B cell (primary cell): ENCODE measurements at regions not wholly inside any gene's neighbourhood (a gene's known extent, or its start where the extent isn't known, plus 50 kb on each side); places are given as distances from the start of the nearest gene placed in this dataset.

Experiments used
- ATAC-seq: fragments of 200-7000 bp; cut with Tn5 transposase; one replicate; pipeline ENCODE4 v1.10.0; 2021; ENCODE audit warnings: low read depth, mild to moderate bottlenecking, moderate number of reproducible peaks, moderate library complexity
- CTCF ChIA-PET: fragments of 350-600 bp; sonication (Branson Sonifier 250); formaldehyde crosslinking; loops from one replicate; lab custom pipeline; 2021; ENCODE audit warnings: antibody characterized with exemption, inconsistent platforms; lab: Charles Lee
- POLR2A ChIA-PET: fragments of 350-600 bp; sonication (Branson Sonifier 250); formaldehyde crosslinking; loops from one replicate; lab custom pipeline; 2021; ENCODE audit warnings: antibody characterized with exemption; lab: Charles Lee
- DNase-seq: peaks from one replicate; pipeline ENCODE4 v3.0.0; 2013
- H2AFZ ChIP-seq: 2 replicates; pipeline ENCODE4 v1.6.1; 2012; ENCODE audit warnings: mild to moderate bottlenecking, low read depth, low read length; ENCODE audit not compliant: insufficient read depth, poor library complexity, severe bottlenecking
- H3K27ac ChIP-seq, 2 donors: 1 replicate in 1 of 2; 2 replicates in 1 of 2; pipeline ENCODE4 v1.5.1; 2012 to 2013; ENCODE audit warnings: low read length in 2 of 2, mild to moderate bottlenecking in 2 of 2, moderate library complexity in 1 of 2
- H3K27me3 ChIP-seq, 4 experiments: fragments of 200-600 bp in 1 of 4; sonication (generic) in 1 of 4; replicated peaks in 1 of 4; 1 replicate in 2 of 4; 2 replicates in 2 of 4; pipeline versions ENCODE4 v1.6.1 to v1.7.0; 2013 to 2016; ENCODE audit warnings: low read length in 3 of 4, mild to moderate bottlenecking in 2 of 4, mixed read lengths in 1 of 4, moderate library complexity in 1 of 4; ENCODE audit not compliant: insufficient read depth in 4 of 4, control insufficient read depth in 3 of 4; ENCODE audit errors: control extremely low read depth in 1 of 4
- H3K36me3 ChIP-seq, 2 experiments: replicated peaks in 1 of 2; 1 replicate in 1 of 2; 2 replicates in 1 of 2; pipeline versions ENCODE4 v1.6.1 to v1.7.1; 2013; ENCODE audit warnings: low read length in 1 of 2; ENCODE audit not compliant: insufficient read depth in 2 of 2, control insufficient read depth in 1 of 2; ENCODE audit errors: control extremely low read depth in 1 of 2, extremely low read depth in 1 of 2
- H3K4me1 ChIP-seq, 2 donors: fragments of 200-600 bp in 1 of 2; sonication (generic) in 1 of 2; 1 replicate in 1 of 2; 2 replicates in 1 of 2; pipeline versions ENCODE4 v1.5.1 to v1.6.1; 2013 to 2017; ENCODE audit warnings: low read length in 2 of 2; ENCODE audit not compliant: control insufficient read depth in 2 of 2, insufficient read depth in 2 of 2
- H3K4me2 ChIP-seq: replicated peaks from 2 replicates; pipeline ENCODE3; 2012; ENCODE audit warnings: mild to moderate bottlenecking, low read depth, low read length; ENCODE audit not compliant: poor library complexity, severe bottlenecking
- H3K4me3 ChIP-seq, 5 experiments: fragments of 200-600 bp in 1 of 5; sonication (generic) in 1 of 5; 1 replicate in 3 of 5; 2 replicates in 2 of 5; pipeline versions ENCODE4 v1.5.1 to v1.7.0; 2011 to 2016; ENCODE audit warnings: low read length in 4 of 5, mild to moderate bottlenecking in 4 of 5, low read depth in 2 of 5, control low read depth in 1 of 5, moderate library complexity in 1 of 5; ENCODE audit not compliant: insufficient read depth in 1 of 5; ENCODE audit errors: control extremely low read depth in 1 of 5, extremely low read depth in 1 of 5
- H3K79me2 ChIP-seq: fragments of 200-600 bp; sonication (generic); one replicate; pipeline ENCODE4 v1.6.0; 2016; ENCODE audit warnings: low read length; ENCODE audit not compliant: control insufficient read depth, insufficient read depth
- H3K9ac ChIP-seq: fragments of 200-600 bp; sonication (generic); 2 replicates; pipeline ENCODE4 v1.6.1; 2017; ENCODE audit warnings: mild to moderate bottlenecking, low read length, moderate library complexity
- H3K9me3 ChIP-seq, 3 donors: one replicate each; pipeline versions ENCODE4 v1.6.1 to v1.7.1; 2013; ENCODE audit warnings: low read length in 2 of 3; ENCODE audit not compliant: control insufficient read depth in 2 of 3, insufficient read depth in 1 of 3; ENCODE audit errors: control extremely low read depth in 1 of 3
- H4K20me1 ChIP-seq: 2 replicates; pipeline ENCODE4 v1.6.0; 2012; ENCODE audit warnings: mild to moderate bottlenecking, low read length; ENCODE audit not compliant: insufficient read depth, control insufficient read depth, poor library complexity, severe bottlenecking
- H3K27ac Mint-ChIP-seq: one replicate; pipeline ENCODE4 v1.8.0; 2021; ENCODE audit warnings: mixed read lengths
- H3K27me3 Mint-ChIP-seq: one replicate; pipeline ENCODE4 v1.8.0; 2021; ENCODE audit warnings: mixed read lengths
- H3K4me1 Mint-ChIP-seq: one replicate; pipeline ENCODE4 v1.8.0; 2021; ENCODE audit warnings: mixed read lengths
- H3K4me3 Mint-ChIP-seq: one replicate; pipeline ENCODE4 v1.8.0; 2021; ENCODE audit warnings: mixed read lengths
- H3K9me3 Mint-ChIP-seq: one replicate; pipeline ENCODE4 v1.8.0; 2022; ENCODE audit warnings: mixed read lengths; ENCODE audit not compliant: insufficient read depth
- EZH2 ChIP-seq: IDR thresholded peaks from 2 replicates; pipeline ENCODE4 v1.6.1; 2012; ENCODE audit warnings: borderline replicate concordance, low read depth, mild to moderate bottlenecking, moderate library complexity, low read length; ENCODE audit not compliant: insufficient read depth, poor library complexity, severe bottlenecking
- WGBS: methylation state at CpG from one replicate; pipeline ENCODE4 v1.1.5; 2013; ENCODE audit warnings: missing lambda C conversion rate; ENCODE audit not compliant: insufficient coverage; 5-methylcytosine and 5-hydroxymethylcytosine counted together
- intact Hi-C: fragments of 100-400 bp; cut with micrococcal nuclease; formaldehyde crosslinking; loops from one replicate; pipeline ENCODE4 v1.10.0; 2022
- TF ChIP-seq, protein P1 (sequence below): fragments of 200-600 bp; IDR thresholded peaks from one replicate; pipeline ENCODE4 v1.8.0; 2022; ENCODE audit warnings: antibody characterized with exemption, mild to moderate bottlenecking

DNA sequence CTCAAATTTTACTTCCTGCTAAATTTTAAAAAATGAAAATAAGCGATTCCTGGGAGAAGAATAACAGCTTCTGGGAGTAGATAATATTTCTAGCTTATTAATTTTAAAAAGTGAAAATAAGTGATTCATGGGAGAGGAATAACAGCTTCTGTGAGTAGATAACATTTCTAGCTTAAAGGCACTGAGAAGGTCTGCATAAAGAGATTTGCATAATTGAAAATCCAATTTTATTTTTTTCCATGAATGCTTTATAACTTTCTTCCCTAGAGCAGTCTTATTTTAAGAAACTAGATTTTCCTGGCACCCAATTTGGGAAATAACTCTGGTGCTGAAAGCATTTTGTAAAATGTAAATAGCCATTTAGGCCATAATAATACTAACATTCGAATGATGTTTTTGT lies 65.9 kb upstream of the ASTN2 start:
- Histone ChIP-seq H4K20me1 (no peaks in the 10 kb centered on the region), H3K9me3 (no peaks in the 10 kb centered on the region), H3K4me2 (no peak overlapping the region), H3K4me3 (no peak overlapping the region), H2AFZ (no peak overlapping the region), H3K9ac (no peak overlapping the region), H3K79me2 (no peaks in the 10 kb centered on the region), H3K36me3 (no peaks in the 10 kb centered on the region), H3K4me1 (no peaks in the 10 kb centered on the region), H3K27me3 (peaks cover 0 to 6% (median 2%) of the 10 kb centered on the region in 4 experiments), H3K27ac (no peak overlapping the region)
- ChIA-PET CTCF (no interaction called here), POLR2A (no interaction called here)
- TF ChIP-seq, protein P1, sequence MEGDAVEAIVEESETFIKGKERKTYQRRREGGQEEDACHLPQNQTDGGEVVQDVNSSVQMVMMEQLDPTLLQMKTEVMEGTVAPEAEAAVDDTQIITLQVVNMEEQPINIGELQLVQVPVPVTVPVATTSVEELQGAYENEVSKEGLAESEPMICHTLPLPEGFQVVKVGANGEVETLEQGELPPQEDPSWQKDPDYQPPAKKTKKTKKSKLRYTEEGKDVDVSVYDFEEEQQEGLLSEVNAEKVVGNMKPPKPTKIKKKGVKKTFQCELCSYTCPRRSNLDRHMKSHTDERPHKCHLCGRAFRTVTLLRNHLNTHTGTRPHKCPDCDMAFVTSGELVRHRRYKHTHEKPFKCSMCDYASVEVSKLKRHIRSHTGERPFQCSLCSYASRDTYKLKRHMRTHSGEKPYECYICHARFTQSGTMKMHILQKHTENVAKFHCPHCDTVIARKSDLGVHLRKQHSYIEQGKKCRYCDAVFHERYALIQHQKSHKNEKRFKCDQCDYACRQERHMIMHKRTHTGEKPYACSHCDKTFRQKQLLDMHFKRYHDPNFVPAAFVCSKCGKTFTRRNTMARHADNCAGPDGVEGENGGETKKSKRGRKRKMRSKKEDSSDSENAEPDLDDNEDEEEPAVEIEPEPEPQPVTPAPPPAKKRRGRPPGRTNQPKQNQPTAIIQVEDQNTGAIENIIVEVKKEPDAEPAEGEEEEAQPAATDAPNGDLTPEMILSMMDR, result no peak
- no peak for TF ChIP-seq EZH2
- H3K4me1 Mint-ChIP-seq, result no peaks in the 10 kb centered on the region
- no peak overlapping the region for H3K27ac Mint-ChIP-seq
- H3K4me3 Mint-ChIP-seq, result no peak overlapping the region
- peaks cover 16% of the 10 kb centered on the region for H3K27me3 Mint-ChIP-seq
- intact Hi-C loops, result no loop called here
- ATAC-seq (no peak), DNase-seq (no peak)
- H3K9me3 Mint-ChIP-seq, result no peaks in the 10 kb centered on the region
- no CpG with 5 or more reads among the region's 2 CpGs for WGBS

DNA sequence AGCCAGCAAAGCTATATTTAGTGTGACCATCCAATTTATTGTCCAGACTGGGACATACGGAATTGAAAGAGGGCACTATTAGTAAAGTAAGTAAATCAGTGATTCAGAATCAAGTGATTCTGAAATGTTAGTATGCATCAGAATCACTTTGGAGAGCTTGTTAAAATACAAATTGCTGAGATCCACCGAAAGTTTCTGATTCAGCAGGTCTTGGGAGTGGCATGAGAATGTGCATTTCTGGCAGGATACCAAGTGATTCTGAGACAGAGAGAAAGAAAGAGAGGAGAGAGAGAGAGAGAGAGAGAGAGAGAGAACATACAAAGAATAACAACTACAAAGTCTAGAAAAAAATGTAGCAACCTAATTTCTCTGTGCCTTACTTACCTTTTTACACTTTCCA lies 65.4 kb upstream of the ASTN2 start:
- intact Hi-C loops, result no loop called here
- WGBS, result 92% methylated on average over 2 of the region's 2 CpGs
- Histone ChIP-seq H3K36me3 (no peaks in the 10 kb centered on the region), H3K4me3 (no peak overlapping the region), H3K4me2 (no peak overlapping the region), H3K4me1 (no peaks in the 10 kb centered on the region), H2AFZ (no peak overlapping the region), H3K27ac (no peak overlapping the region), H4K20me1 (no peaks in the 10 kb centered on the region), H3K9ac (no peak overlapping the region), H3K9me3 (no peaks in the 10 kb centered on the region), H3K27me3 (peaks cover 0 to 4% (median 2%) of the 10 kb centered on the region in 4 experiments), H3K79me2 (no peaks in the 10 kb centered on the region)
- Mint-ChIP-seq H3K9me3 (no peaks in the 10 kb centered on the region), H3K4me3 (no peak overlapping the region), H3K4me1 (no peaks in the 10 kb centered on the region), H3K27ac (no peak overlapping the region), H3K27me3 (peaks cover 13% of the 10 kb centered on the region)
- ChIA-PET CTCF (no interaction called here), POLR2A (no interaction called here)
- DNase-seq (no peak), ATAC-seq (no peak)
- TF ChIP-seq, protein P1, result no peak
- no peak for TF ChIP-seq EZH2
